ENCODE measurements at regions not wholly inside any gene's neighbourhood (a gene's known extent, or its start where the extent isn't known, plus 50 kb on each side); places are given as distances from the start of the nearest gene placed in this dataset.

GRCh38 chr5:60544142-60544541 is 155.8 kb downstream of the DEPDC1B start:
- H3K9me3 ChIP-seq (ENCODE audit: control insufficient read depth, low read depth, low read length): no peaks in the 10 kb centered on the region
- no peak overlapping the region for H2BK12ac ChIP-seq (ENCODE audit: insufficient read length, low read depth, low read length)
- H3K14ac ChIP-seq (ENCODE audit: insufficient read depth, low read length): no peak overlapping the region
- H2AK5ac ChIP-seq (ENCODE audit: insufficient read length, low read length): no peak overlapping the region
- no peak overlapping the region for H2BK20ac ChIP-seq (ENCODE audit: low read depth, low read length, poor library complexity, severe bottlenecking)
- H2AFZ ChIP-seq (ENCODE audit: low read length): no peak overlapping the region
- no peak for TF ChIP-seq CTCF (conservative IDR thresholded peaks at IDR 0.05)
- H2BK15ac ChIP-seq (ENCODE audit: low read depth, low read length): no peak overlapping the region
- H3K18ac ChIP-seq (ENCODE audit: insufficient read length, low read depth, low read length): no peak overlapping the region
- H3K9ac ChIP-seq (ENCODE audit: extremely low read depth, insufficient read length, low read length): no peak overlapping the region
- no peak overlapping the region for H2BK5ac ChIP-seq (ENCODE audit: insufficient read length, low read length)
- H3K27me3 Mint-ChIP-seq (ENCODE audit: low read depth): no peaks in the 10 kb centered on the region
- peaks cover 19 to 25% of the 10 kb centered on the region in 2 experiments for H3K4me1 Mint-ChIP-seq
- H4K5ac ChIP-seq (ENCODE audit: insufficient read length, low read depth, low read length): no peak overlapping the region
- H3K4me1 ChIP-seq (ENCODE audit: insufficient read depth, low read length): peaks cover 2% of the 10 kb centered on the region; the same call in 1 of the 2 replicates
- H4K8ac ChIP-seq (replicated peaks; ENCODE audit: insufficient read length, low read depth, low read length): no peak overlapping the region
- H4K91ac ChIP-seq (ENCODE audit: insufficient read length, low read depth, low read length): no peak overlapping the region
- no peak overlapping the region for H3K4me2 ChIP-seq (ENCODE audit: insufficient read depth, insufficient read length, low read length)
- no peaks in the 10 kb centered on the region for H3K79me2 ChIP-seq (ENCODE audit: insufficient read depth, low read length)
- no peaks in the 10 kb centered on the region for H3K23me2 ChIP-seq (ENCODE audit: insufficient read length, low read depth, low read length, poor library complexity, severe bottlenecking)
- H3K23ac ChIP-seq (ENCODE audit: insufficient read length, low read depth, low read length): no peak overlapping the region
- H4K20me1 ChIP-seq (ENCODE audit: control insufficient read depth, insufficient read depth, insufficient read length): no peaks in the 10 kb centered on the region
- H3K27me3 ChIP-seq (ENCODE audit: insufficient read depth, low read length): no peaks in the 10 kb centered on the region
- no peak overlapping the region for H3T11ph ChIP-seq (ENCODE audit: low read length)
- no peak overlapping the region for H3K56ac ChIP-seq (ENCODE audit: insufficient read length, low read depth, low read length)
- WGBS (ENCODE audit: extremely low coverage, insufficient read length, low lambda C conversion rate): no CpG with 5 or more reads among the region's 2 CpGs
- no peak overlapping the region for H2BK120ac ChIP-seq (ENCODE audit: low read depth, low read length, poor library complexity, severe bottlenecking)
- H3K4me3 Mint-ChIP-seq: no peak overlapping the region
- H3K27ac Mint-ChIP-seq: no peak overlapping the region
- no peaks in the 10 kb centered on the region for H3K9me3 Mint-ChIP-seq
- no peaks in the 10 kb centered on the region for H3K79me1 ChIP-seq (ENCODE audit: insufficient read depth, low read depth, low read length, poor library complexity, severe bottlenecking)
- H3K4ac ChIP-seq (ENCODE audit: low read depth, low read length): no peak overlapping the region
- no peak overlapping the region for H3K27ac ChIP-seq (ENCODE audit: insufficient read length, low read depth, low read length)
- H3K36me3 Mint-ChIP-seq (ENCODE audit: insufficient read depth in 1 of 3, low read depth in 3 of 3): no peaks in the 10 kb centered on the region
- DNase-seq: no peak

All from H9 (cell line).